ENCODE measurements at regions not wholly inside any gene's neighbourhood (a gene's known extent, or its start where the extent isn't known, plus 50 kb on each side); places are given as distances from the start of the nearest gene placed in this dataset.

GRCh38 chr10:126849646-126850045, 55.6 kb upstream of the DOCK1 start:
- Histone ChIP-seq H4K20me1 (ENCODE audit: control insufficient read depth, insufficient read depth) (no peaks in the 10 kb centered on the region), H3K9me3 (replicated peaks; ENCODE audit: control insufficient read depth, insufficient read depth, low read length) (no peaks in the 10 kb centered on the region), H3K27me3 (replicated peaks in 1 of 2; ENCODE audit: control insufficient read depth in 2 of 2, insufficient read depth in 2 of 2, low read length in 1 of 2) (no peaks in the 10 kb centered on the region), H3K4me3 (no peak overlapping the region), H3K27ac (ENCODE audit: control insufficient read depth, insufficient read depth) (no peak overlapping the region), H3K4me2 (ENCODE audit: control insufficient read depth, insufficient read depth) (no peak overlapping the region), H3K36me3 (ENCODE audit: control insufficient read depth in 2 of 2, insufficient read depth in 2 of 2, low read length in 1 of 2) (no peaks in the 10 kb centered on the region), H2AFZ (ENCODE audit: control insufficient read depth, low read depth, low read length) (no peak overlapping the region), H3K9ac (ENCODE audit: control insufficient read depth, insufficient read depth, low read length) (no peak overlapping the region), H3K4me1 (ENCODE audit: control insufficient read depth, insufficient read depth, low read length) (no peaks in the 10 kb centered on the region), H3K79me2 (ENCODE audit: control insufficient read depth, insufficient read depth, low read length) (no peaks in the 10 kb centered on the region)
- TF ChIP-seq PBX3 (IDR thresholded peaks at IDR 0.05; ENCODE audit: insufficient replicate concordance, low read depth, low read length) (no peak), KLF5 (IDR thresholded peaks at IDR 0.05; ENCODE audit: partially characterized antibody) (no peak), BACH1 (IDR thresholded peaks at IDR 0.05; ENCODE audit: borderline replicate concordance) (no peak), NFIC (IDR thresholded peaks at IDR 0.05; ENCODE audit: low read depth, low read length) (no peak), SUZ12 (IDR thresholded peaks at IDR 0.05; ENCODE audit: unreplicated experiment) (no peak), CEBPB (IDR thresholded peaks at IDR 0.05; ENCODE audit: borderline replicate concordance in 1 of 2, low read depth in 2 of 2, low read length in 2 of 2) (no peak), SREBF2 (IDR thresholded peaks at IDR 0.05; ENCODE audit: low read length) (no peak), RB1 (IDR thresholded peaks at IDR 0.05; ENCODE audit: borderline replicate concordance) (no peak), DPF2 (IDR thresholded peaks at IDR 0.05) (no peak), FOXM1 (IDR thresholded peaks at IDR 0.05; ENCODE audit: low read depth, low read length) (no peak), TCF3 (IDR thresholded peaks at IDR 0.05; ENCODE audit: borderline replicate concordance, insufficient read depth, low read depth, low read length) (no peak), NFXL1 (IDR thresholded peaks at IDR 0.05; ENCODE audit: borderline replicate concordance) (no peak), MTA2 (IDR thresholded peaks at IDR 0.05; ENCODE audit: low read depth) (no peak), IRF4 (IDR thresholded peaks at IDR 0.05; ENCODE audit: low read depth, low read length) (no peak), RCOR1 (conservative IDR thresholded peaks at IDR 0.05; ENCODE audit: low read depth, low read length) (no peak), NR2F1 (conservative IDR thresholded peaks at IDR 0.05) (no peak), ASH2L (IDR thresholded peaks at IDR 0.05; ENCODE audit: borderline replicate concordance, low read depth) (no peak)
- TF ChIP-seq, protein P1, sequence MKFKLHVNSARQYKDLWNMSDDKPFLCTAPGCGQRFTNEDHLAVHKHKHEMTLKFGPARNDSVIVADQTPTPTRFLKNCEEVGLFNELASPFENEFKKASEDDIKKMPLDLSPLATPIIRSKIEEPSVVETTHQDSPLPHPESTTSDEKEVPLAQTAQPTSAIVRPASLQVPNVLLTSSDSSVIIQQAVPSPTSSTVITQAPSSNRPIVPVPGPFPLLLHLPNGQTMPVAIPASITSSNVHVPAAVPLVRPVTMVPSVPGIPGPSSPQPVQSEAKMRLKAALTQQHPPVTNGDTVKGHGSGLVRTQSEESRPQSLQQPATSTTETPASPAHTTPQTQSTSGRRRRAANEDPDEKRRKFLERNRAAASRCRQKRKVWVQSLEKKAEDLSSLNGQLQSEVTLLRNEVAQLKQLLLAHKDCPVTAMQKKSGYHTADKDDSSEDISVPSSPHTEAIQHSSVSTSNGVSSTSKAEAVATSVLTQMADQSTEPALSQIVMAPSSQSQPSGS (IDR thresholded peaks at IDR 0.05; ENCODE audit: low read length), result no peak
- TF ChIP-seq, protein P2, sequence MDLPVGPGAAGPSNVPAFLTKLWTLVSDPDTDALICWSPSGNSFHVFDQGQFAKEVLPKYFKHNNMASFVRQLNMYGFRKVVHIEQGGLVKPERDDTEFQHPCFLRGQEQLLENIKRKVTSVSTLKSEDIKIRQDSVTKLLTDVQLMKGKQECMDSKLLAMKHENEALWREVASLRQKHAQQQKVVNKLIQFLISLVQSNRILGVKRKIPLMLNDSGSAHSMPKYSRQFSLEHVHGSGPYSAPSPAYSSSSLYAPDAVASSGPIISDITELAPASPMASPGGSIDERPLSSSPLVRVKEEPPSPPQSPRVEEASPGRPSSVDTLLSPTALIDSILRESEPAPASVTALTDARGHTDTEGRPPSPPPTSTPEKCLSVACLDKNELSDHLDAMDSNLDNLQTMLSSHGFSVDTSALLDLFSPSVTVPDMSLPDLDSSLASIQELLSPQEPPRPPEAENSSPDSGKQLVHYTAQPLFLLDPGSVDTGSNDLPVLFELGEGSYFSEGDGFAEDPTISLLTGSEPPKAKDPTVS (IDR thresholded peaks at IDR 0.05; ENCODE audit: low read depth, low read length), result no peak
- ChIA-PET SMC1A (ENCODE audit: uncharacterized antibody, unreplicated experiment) (no interaction called here), RAD21 (ENCODE audit: unreplicated experiment) (no interaction called here), CTCF (no interaction called here), POLR2A (no interaction called here)
- in situ Hi-C loops (cut with MboI) (no loop called here), intact Hi-C loops (cut with micrococcal nuclease; ENCODE audit: unreplicated experiment) (no loop called here)
- WGBS (ENCODE audit: insufficient coverage, insufficient replicate concordance, low lambda C conversion rate, missing lambda C conversion rate), result 31% methylated on average over 3 of the region's 3 CpGs
- no peak for DNase-seq (ENCODE audit: low read depth, low spot score)
- no TSS peak for BruUV-seq (replicated peaks)
- no peak for ATAC-seq
- no peak for FAIRE-seq

Measured in GM12878 (cell line).